Stomach (tissue), 8 donors: ENCODE measurements at regions not wholly inside any gene's neighbourhood (a gene's known extent, or its start where the extent isn't known, plus 50 kb on each side); places are given as distances from the start of the nearest gene placed in this dataset.

Source experiments
- DNase-seq, 2 donors: peaks; one replicate each; pipeline versions ENCODE4 v3.0.0 to v3.0.0-alpha.2; 2013 to 2019
- H3K27ac ChIP-seq, 5 donors: fragments of 200-600 bp in 4 of 5; sonication (generic) in 4 of 5; one replicate each; pipeline ENCODE4 v1.5.1; 2013 to 2019; ENCODE audit warnings: mild to moderate bottlenecking in 1 of 5, moderate library complexity in 1 of 5
- H3K27me3 ChIP-seq, 3 donors: fragments of 200-600 bp; sonication (generic); one replicate each; pipeline ENCODE4 v1.5.1; 2017 to 2019; ENCODE audit warnings: mixed run types in 1 of 3
- H3K36me3 ChIP-seq, 4 donors: fragments of 200-600 bp; sonication (generic); 1 replicate in 3 of 4; 2 replicates in 1 of 4; pipeline ENCODE4 v1.5.1; 2016 to 2019
- H3K4me1 ChIP-seq, 4 donors: fragments of 200-600 bp; sonication (generic); one replicate each; pipeline ENCODE4 v1.5.1; 2016 to 2019
- H3K4me3 ChIP-seq, 4 donors: fragments of 200-600 bp; sonication (generic) in 3 of 4; one replicate each; pipeline ENCODE4 v1.5.1; 2016 to 2019; ENCODE audit warnings: mild to moderate bottlenecking in 1 of 4
- H3K9me3 ChIP-seq, 4 donors: fragments of 200-600 bp; sonication (generic); one replicate each; pipeline ENCODE4 v1.5.1; 2016 to 2019
- CTCF ChIP-seq, 7 experiments: fragments of 450-650 bp in 4 of 7; fragments of 200-600 bp in 3 of 7; sonication (generic) in 3 of 7; IDR thresholded peaks; one replicate each; pipeline ENCODE4 v1.5.1; 2016 to 2019; ENCODE audit warnings: antibody characterized with exemption in 7 of 7, control low read depth in 2 of 7, mild to moderate bottlenecking in 1 of 7
- EP300 ChIP-seq: sonication (generic); formaldehyde crosslinking; IDR thresholded peaks from one replicate; pipeline ENCODE4 v1.6.1; 2017; ENCODE audit warnings: antibody characterized with exemption
- POLR2A ChIP-seq, 4 donors: fragments of 450-650 bp; IDR thresholded peaks; one replicate each; pipeline ENCODE4 v1.6.1; 2016; ENCODE audit warnings: antibody characterized with exemption in 4 of 4, control low read depth in 2 of 4, mild to moderate bottlenecking in 1 of 4, moderate library complexity in 1 of 4
- POLR2AphosphoS5 ChIP-seq, 3 donors: sonication (generic); formaldehyde crosslinking; IDR thresholded peaks; one replicate each; pipeline ENCODE4 v1.6.1; 2016; ENCODE audit warnings: antibody characterized with exemption in 3 of 3
- WGBS, 5 donors: extraction: QIAGEN DNeasy Blood & Tissue Kit in 3 of 5; methylation state at CpG; one replicate each; pipeline versions ENCODE4 v1.1.5 to v1.1.7; 2013 to 2018; 5-methylcytosine and 5-hydroxymethylcytosine counted together
- intact Hi-C: fragments of 100-400 bp; cut with DNase I; formaldehyde crosslinking; loops from one replicate; pipeline ENCODE4 v1.15.1; 2023; ENCODE audit warnings: low total_unique reads
- donor health status: healthy with polysubstance abuse.
- donor health status: Bipolar disorder and iron deficiency.
- donor health status: healthy.

GRCh38 chr4:123244137-123244536 lies 152.5 kb upstream of the SPRY1 start:
- TF ChIP-seq EP300 (no peak), CTCF (IDR thresholded peaks at IDR 0.05) (no peak), POLR2AphosphoS5 (IDR thresholded peaks at IDR 0.05) (peak in 1 of 3 donors; percentile 10)
- no peaks in the 10 kb centered on the region for H3K9me3 ChIP-seq
- intact Hi-C loops, result no loop called here
- H3K27me3 ChIP-seq, result no peaks in the 10 kb centered on the region
- H3K4me3 ChIP-seq, result no peak overlapping the region
- no peak overlapping the region for H3K27ac ChIP-seq
- H3K4me1 ChIP-seq, result peaks cover 0 to 30% (median 12%) of the 10 kb centered on the region in 4 donors
- DNase-seq, result peak; percentile 30 to 41
- 58 to 70% (median 65%) methylated on average over 6 of the region's 6 CpGs for WGBS, 5 donors
- no peaks in the 10 kb centered on the region for H3K36me3 ChIP-seq

- peaks cover 0 to 48% (median 24%) of the 10 kb centered on the region in 4 donors for H3K4me1 ChIP-seq
- no peaks in the 10 kb centered on the region for H3K36me3 ChIP-seq
- H3K4me3 ChIP-seq, result no peak overlapping the region
- WGBS, 5 donors, result 55 to 71% (median 69%) methylated on average over 4 of the region's 4 CpGs
- intact Hi-C loops, result no loop called here
- TF ChIP-seq EP300 (no peak), POLR2AphosphoS5 (IDR thresholded peaks at IDR 0.05) (no peak), POLR2A (IDR thresholded peaks at IDR 0.05) (no peak), CTCF (IDR thresholded peaks at IDR 0.05) (no peak)
- H3K9me3 ChIP-seq, result no peaks in the 10 kb centered on the region
- DNase-seq, result no peak
- no peaks in the 10 kb centered on the region for H3K27me3 ChIP-seq
- peak overlapping the region in 1 of 5 donors; percentile 33 for H3K27ac ChIP-seq
Observed at GRCh38 chr4:123246085-123246484, 150.5 kb upstream of the SPRY1 start.

GRCh38 chr4:123248085-123248659 lies 148.4 kb upstream of the SPRY1 start:
- no peak for DNase-seq
- H3K4me3 ChIP-seq, result no peak overlapping the region
- no peaks in the 10 kb centered on the region for H3K36me3 ChIP-seq
- WGBS, 5 donors, result 62 to 71% (median 67%) methylated on average over 1 of the region's 1 CpG
- peaks cover 0 to 48% (median 24%) of the 10 kb centered on the region in 4 donors for H3K4me1 ChIP-seq
- no peaks in the 10 kb centered on the region for H3K9me3 ChIP-seq
- intact Hi-C loops, result no loop called here
- no peaks in the 10 kb centered on the region for H3K27me3 ChIP-seq
- H3K27ac ChIP-seq, result peak overlapping the region in 3 of 5 donors; percentile 59 to 70 (median 61)
- no peak for TF ChIP-seq POLR2AphosphoS5 (IDR thresholded peaks at IDR 0.05)
- TF ChIP-seq EP300, result no peak
- no peak for TF ChIP-seq CTCF (IDR thresholded peaks at IDR 0.05)
- no peak for TF ChIP-seq POLR2A (IDR thresholded peaks at IDR 0.05)

- no peaks in the 10 kb centered on the region for H3K9me3 ChIP-seq
- peaks cover 0 to 36% (median 20%) of the 10 kb centered on the region in 4 donors for H3K4me1 ChIP-seq
- 30 to 63% (median 43%) methylated on average over 1 of the region's 1 CpG for WGBS, 5 donors
- TF ChIP-seq EP300, result no peak
- no peak for TF ChIP-seq POLR2AphosphoS5 (IDR thresholded peaks at IDR 0.05)
- no peak for TF ChIP-seq CTCF (IDR thresholded peaks at IDR 0.05)
- TF ChIP-seq POLR2A (IDR thresholded peaks at IDR 0.05), result no peak
- DNase-seq, result no peak
- peak overlapping the region in 4 of 5 donors; percentile 8 to 70 (median 60) for H3K27ac ChIP-seq
- H3K4me3 ChIP-seq, result no peak overlapping the region
- H3K36me3 ChIP-seq, result no peaks in the 10 kb centered on the region
- intact Hi-C loops, result no loop called here
- H3K27me3 ChIP-seq, result no peaks in the 10 kb centered on the region
Observed at GRCh38 chr4:123249821-123250220, 146.8 kb upstream of the SPRY1 start.
